NB4 (cell line): ENCODE measurements at regions not wholly inside any gene's neighbourhood (a gene's known extent, or its start where the extent isn't known, plus 50 kb on each side); places are given as distances from the start of the nearest gene placed in this dataset.

Experiments
- CTCF ChIP-seq: IDR thresholded peaks from one replicate; pipeline ENCODE4 v1.5.1; 2012; ENCODE audit warnings: low read depth, low read length
- POLR2A ChIP-seq: IDR thresholded peaks from 2 replicates; pipeline ENCODE4 v1.6.1; 2011; ENCODE audit warnings: mild to moderate bottlenecking; ENCODE audit not compliant: insufficient read length; ENCODE audit errors: extremely low read depth

GRCh38 chrX:13412208-13412600 lies 92.4 kb upstream of the ATXN3L start:
- TF ChIP-seq POLR2A (no peak), CTCF (no peak)
